ENCODE measurements at regions not wholly inside any gene's neighbourhood (a gene's known extent, or its start where the extent isn't known, plus 50 kb on each side); places are given as distances from the start of the nearest gene placed in this dataset.

DNA sequence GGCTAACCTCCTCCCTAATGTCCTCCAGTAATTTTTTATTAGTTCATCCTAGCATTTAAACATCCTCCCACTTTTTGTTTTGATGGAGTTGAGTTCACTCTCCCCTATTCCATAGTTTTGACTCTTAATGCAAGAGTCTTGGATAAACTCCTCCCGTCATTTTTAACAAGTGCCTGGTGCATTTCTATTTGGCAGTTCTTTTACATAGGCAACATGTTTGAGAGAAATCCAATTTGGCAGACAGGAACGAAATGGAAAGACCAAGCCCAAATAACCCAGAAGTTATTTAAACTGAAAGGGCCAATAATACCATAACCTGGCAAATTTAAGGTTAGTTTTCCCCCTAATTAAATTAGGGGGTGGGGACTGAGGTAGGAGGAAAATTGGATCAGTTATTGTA, 291.5 kb upstream of the MANEA start:
- TF ChIP-seq POLR2AphosphoS5 (IDR thresholded peaks at IDR 0.05) (no peak), POLR2A (IDR thresholded peaks at IDR 0.05) (no peak)
- TF ChIP-seq, protein P1, sequence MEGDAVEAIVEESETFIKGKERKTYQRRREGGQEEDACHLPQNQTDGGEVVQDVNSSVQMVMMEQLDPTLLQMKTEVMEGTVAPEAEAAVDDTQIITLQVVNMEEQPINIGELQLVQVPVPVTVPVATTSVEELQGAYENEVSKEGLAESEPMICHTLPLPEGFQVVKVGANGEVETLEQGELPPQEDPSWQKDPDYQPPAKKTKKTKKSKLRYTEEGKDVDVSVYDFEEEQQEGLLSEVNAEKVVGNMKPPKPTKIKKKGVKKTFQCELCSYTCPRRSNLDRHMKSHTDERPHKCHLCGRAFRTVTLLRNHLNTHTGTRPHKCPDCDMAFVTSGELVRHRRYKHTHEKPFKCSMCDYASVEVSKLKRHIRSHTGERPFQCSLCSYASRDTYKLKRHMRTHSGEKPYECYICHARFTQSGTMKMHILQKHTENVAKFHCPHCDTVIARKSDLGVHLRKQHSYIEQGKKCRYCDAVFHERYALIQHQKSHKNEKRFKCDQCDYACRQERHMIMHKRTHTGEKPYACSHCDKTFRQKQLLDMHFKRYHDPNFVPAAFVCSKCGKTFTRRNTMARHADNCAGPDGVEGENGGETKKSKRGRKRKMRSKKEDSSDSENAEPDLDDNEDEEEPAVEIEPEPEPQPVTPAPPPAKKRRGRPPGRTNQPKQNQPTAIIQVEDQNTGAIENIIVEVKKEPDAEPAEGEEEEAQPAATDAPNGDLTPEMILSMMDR (IDR thresholded peaks at IDR 0.05), result no peak

Measured in prostate gland (tissue), 2 donors.